ENCODE measurements at regions not wholly inside any gene's neighbourhood (a gene's known extent, or its start where the extent isn't known, plus 50 kb on each side); places are given as distances from the start of the nearest gene placed in this dataset.

- Histone ChIP-seq H3K27ac (no peak overlapping the region), H3K36me3 (no peaks in the 10 kb centered on the region), H3K9me3 (peaks cover 0 to 1% of the 10 kb centered on the region in 2 donors), H3K27me3 (no peaks in the 10 kb centered on the region), H3K4me3 (no peak overlapping the region), H3K4me1 (no peaks in the 10 kb centered on the region)
- TF ChIP-seq POLR2AphosphoS5 (IDR thresholded peaks at IDR 0.05) (no peak), POLR2A (IDR thresholded peaks at IDR 0.05) (no peak)
- DNase-seq (ENCODE audit: low spot score in 2 of 2), result no peak
- intact Hi-C loops (cut with DNase I; ENCODE audit: low total_unique reads), result no loop called here
Observed at GRCh38 chr20:6381887-6382286, 259.1 kb upstream of the FERMT1 start.

DNA sequence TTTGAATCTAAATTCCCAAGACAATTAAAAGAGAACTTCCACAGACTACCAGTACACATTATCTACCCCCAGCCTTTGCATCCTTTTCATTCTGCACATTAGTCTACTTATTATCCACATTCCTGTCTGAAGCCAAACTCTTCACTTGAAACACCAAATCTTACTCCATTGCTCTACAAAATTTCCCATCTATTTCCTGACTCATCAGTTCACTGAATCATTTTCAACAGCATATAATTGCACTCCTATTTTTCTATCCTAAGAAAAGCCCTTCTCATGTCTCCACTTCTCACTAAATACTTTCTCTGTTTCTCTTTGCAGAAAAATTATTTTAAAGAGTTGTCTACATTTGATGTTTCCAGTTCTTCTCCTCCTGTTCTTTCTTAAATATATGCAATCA is 239.4 kb upstream of the FERMT1 start:
- H3K36me3 ChIP-seq, result no peaks in the 10 kb centered on the region
- intact Hi-C loops (cut with DNase I; ENCODE audit: low total_unique reads), result no loop called here
- no peaks in the 10 kb centered on the region for H3K4me1 ChIP-seq
- TF ChIP-seq POLR2A (IDR thresholded peaks at IDR 0.05) (no peak), CTCF (IDR thresholded peaks at IDR 0.05) (no peak), POLR2AphosphoS5 (IDR thresholded peaks at IDR 0.05) (no peak)
- no peaks in the 10 kb centered on the region for H3K9me3 ChIP-seq
- DNase-seq (ENCODE audit: low spot score in 2 of 2), result no peak
- H3K27ac ChIP-seq, result no peak overlapping the region
- H3K4me3 ChIP-seq, result no peak overlapping the region
- no peaks in the 10 kb centered on the region for H3K27me3 ChIP-seq

DNA sequence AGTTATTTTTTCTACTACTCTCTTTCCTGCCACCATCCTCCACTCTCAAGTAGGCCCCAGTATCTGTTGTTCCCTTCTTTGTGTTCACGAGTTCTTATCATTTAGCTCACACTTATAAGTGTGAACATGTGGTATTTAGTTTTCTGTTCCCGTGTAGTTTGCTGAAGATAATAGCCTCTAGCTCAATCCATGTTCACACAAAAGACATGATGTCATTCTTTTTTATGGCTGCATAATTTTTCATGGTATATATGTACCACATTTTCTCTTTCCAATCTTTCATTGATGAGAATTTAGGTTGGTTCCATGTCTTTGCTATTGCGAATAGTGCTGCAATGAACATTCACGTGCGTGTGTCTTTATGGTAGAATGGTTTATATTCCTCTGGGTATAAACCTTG is 237.9 kb upstream of the FERMT1 start:
- Histone ChIP-seq H3K36me3 (no peaks in the 10 kb centered on the region), H3K4me1 (no peaks in the 10 kb centered on the region), H3K27ac (no peak overlapping the region), H3K27me3 (no peaks in the 10 kb centered on the region), H3K9me3 (no peaks in the 10 kb centered on the region), H3K4me3 (no peak overlapping the region)
- intact Hi-C loops (cut with DNase I; ENCODE audit: low total_unique reads), result no loop called here
- DNase-seq (ENCODE audit: low spot score in 2 of 2), result no peak
- TF ChIP-seq POLR2A (IDR thresholded peaks at IDR 0.05) (no peak), POLR2AphosphoS5 (IDR thresholded peaks at IDR 0.05) (no peak), CTCF (IDR thresholded peaks at IDR 0.05) (no peak)

DNA sequence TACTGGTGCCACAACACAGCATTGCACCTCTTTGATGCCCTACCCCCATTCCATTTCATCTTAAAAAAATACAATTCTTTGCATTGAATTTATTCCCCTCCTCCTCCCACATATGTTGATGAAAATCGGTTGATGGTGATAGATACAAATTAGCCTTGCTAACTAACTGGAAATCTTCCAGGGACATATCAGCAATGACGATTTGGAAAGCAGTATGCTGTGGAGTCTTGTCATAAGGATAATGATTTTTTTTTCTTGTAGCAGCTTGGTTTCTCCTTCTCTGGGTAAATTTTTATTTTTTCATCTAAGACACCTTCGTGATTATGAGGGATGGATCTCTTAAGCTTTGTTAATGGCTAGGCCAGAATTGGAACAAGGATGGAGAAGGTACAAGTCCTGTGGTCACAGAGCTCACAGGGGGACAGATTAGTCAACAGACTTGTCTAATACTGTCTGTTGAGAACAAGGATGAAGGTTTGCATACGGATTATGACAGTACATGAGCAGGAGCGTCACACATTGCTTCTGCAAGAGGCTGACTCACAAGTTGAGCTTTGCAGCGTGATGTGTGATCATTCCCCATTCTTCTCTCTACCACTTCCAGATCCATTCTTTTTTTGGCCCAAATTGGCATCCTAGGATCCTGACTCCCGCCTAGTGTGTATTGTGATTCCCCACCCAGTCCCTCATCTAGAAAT is 233.1 kb upstream of the FERMT1 start:
- Histone ChIP-seq H3K9me3 (no peaks in the 10 kb centered on the region), H3K27me3 (no peaks in the 10 kb centered on the region), H3K4me3 (no peak overlapping the region), H3K4me1 (no peaks in the 10 kb centered on the region), H3K27ac (no peak overlapping the region), H3K36me3 (no peaks in the 10 kb centered on the region)
- intact Hi-C loops (cut with DNase I; ENCODE audit: low total_unique reads), result no loop called here
- TF ChIP-seq POLR2A (IDR thresholded peaks at IDR 0.05) (no peak), CTCF (IDR thresholded peaks at IDR 0.05) (no peak), POLR2AphosphoS5 (IDR thresholded peaks at IDR 0.05) (no peak)
- DNase-seq (ENCODE audit: low spot score in 2 of 2), result no peak

- no peak overlapping the region for H3K27ac ChIP-seq
- no peak for TF ChIP-seq CTCF (IDR thresholded peaks at IDR 0.05)
- TF ChIP-seq POLR2A (IDR thresholded peaks at IDR 0.05), result no peak
- no peak for TF ChIP-seq POLR2AphosphoS5 (IDR thresholded peaks at IDR 0.05)
- H3K27me3 ChIP-seq, result no peaks in the 10 kb centered on the region
- H3K4me3 ChIP-seq, result no peak overlapping the region
- no peaks in the 10 kb centered on the region for H3K36me3 ChIP-seq
- H3K9me3 ChIP-seq, result no peaks in the 10 kb centered on the region
- no peak for DNase-seq (ENCODE audit: low spot score in 2 of 2)
- intact Hi-C loops (cut with DNase I; ENCODE audit: low total_unique reads), result no loop called here
- H3K4me1 ChIP-seq, result no peaks in the 10 kb centered on the region
Observed at GRCh38 chr20:6348908-6349307, 226.1 kb upstream of the FERMT1 start.

All from breast epithelium (tissue), 4 donors.